ENCODE measurements at regions not wholly inside any gene's neighbourhood (a gene's known extent, or its start where the extent isn't known, plus 50 kb on each side); places are given as distances from the start of the nearest gene placed in this dataset.

DNA sequence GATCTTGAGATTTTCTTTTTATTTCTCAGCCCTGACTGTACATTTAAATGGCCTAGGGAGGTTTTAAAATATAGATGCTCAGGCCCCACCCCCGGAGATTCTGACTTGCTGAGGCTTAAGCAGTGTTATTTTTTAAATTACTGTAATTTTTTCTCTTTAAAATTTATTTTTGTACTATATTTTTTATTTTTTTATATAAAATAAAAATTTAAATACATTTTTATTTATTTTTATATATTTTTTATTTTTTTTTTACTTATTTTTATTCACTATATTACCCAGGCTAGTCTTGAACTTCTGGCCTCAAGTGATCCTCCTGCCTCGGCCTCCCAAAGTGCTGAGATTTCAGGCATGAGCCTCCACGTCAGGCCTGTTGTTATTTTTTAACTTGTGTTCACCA, 83.3 kb downstream of the KATNIP start:
- TF ChIP-seq CTCF (IDR thresholded peaks at IDR 0.05; ENCODE audit: insufficient read depth, low read length) (no peak), GABPA (IDR thresholded peaks at IDR 0.05; ENCODE audit: low read depth) (no peak), POLR2AphosphoS5 (IDR thresholded peaks at IDR 0.05; ENCODE audit: low read depth) (no peak)

All from HL-60 (cell line).